Mononuclear cell (primary cell): ENCODE measurements at regions not wholly inside any gene's neighbourhood (a gene's known extent, or its start where the extent isn't known, plus 50 kb on each side); places are given as distances from the start of the nearest gene placed in this dataset.

Experiments used
- H3K27me3 ChIP-seq: 2 replicates; pipeline ENCODE4 v1.6.0; 2011; ENCODE audit warnings: low read length, control low read depth; ENCODE audit not compliant: insufficient read depth
- H3K4me1 ChIP-seq: 2 replicates; pipeline ENCODE4 v1.5.1; 2011; ENCODE audit warnings: mild to moderate bottlenecking, low read length, control low read depth; ENCODE audit not compliant: insufficient read depth
- H3K4me3 ChIP-seq: 2 replicates; pipeline ENCODE4 v1.5.1; 2011; ENCODE audit warnings: mild to moderate bottlenecking, low read length, moderate library complexity
- H3K9me3 ChIP-seq: 2 replicates; pipeline ENCODE4 v1.5.1; 2011; ENCODE audit warnings: low read depth, mild to moderate bottlenecking, control low read depth, low read length

DNA sequence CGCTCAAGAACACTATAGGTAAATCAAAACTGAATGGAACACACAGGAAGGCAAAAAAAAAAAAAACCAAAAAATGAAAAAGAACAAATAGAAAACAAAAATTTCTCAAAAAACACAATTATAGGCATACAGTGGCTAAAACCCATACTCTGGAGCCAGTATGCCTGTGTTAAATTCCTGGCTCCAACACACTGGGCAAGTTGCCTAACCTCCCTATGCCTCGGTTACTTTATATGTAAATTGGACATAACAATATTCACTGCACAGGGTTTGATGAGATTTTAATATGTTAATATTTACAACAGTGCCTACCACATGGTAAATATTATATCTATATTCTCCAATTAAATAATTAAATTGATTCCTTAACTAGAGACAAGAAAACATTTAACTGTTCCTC is 217.1 kb downstream of the HTR7 start:
- no peaks in the 10 kb centered on the region for H3K9me3 ChIP-seq
- no peaks in the 10 kb centered on the region for H3K27me3 ChIP-seq
- H3K4me3 ChIP-seq = no peak overlapping the region
- H3K4me1 ChIP-seq = no peaks in the 10 kb centered on the region

DNA sequence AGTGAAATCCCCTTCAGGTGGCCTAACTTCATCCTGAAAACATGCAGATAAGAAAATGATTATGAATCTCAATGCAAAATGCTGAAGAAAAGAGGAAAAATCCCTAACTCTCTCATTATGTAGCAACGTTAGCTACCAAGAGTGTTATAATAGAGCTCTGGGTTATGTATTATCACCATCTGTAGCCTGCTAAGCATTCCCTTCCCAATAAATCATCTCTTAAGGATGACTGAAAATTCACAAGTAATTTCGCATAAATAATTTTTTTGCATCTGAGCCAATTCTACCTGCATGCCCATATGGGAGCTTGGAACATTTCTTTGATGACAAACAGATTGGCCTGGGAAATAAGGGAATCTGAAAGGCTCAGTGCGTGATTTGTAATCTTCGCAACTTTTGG is 216.1 kb downstream of the HTR7 start:
- no peaks in the 10 kb centered on the region for H3K9me3 ChIP-seq
- H3K4me3 ChIP-seq = no peak overlapping the region
- no peaks in the 10 kb centered on the region for H3K27me3 ChIP-seq
- H3K4me1 ChIP-seq = no peaks in the 10 kb centered on the region

DNA sequence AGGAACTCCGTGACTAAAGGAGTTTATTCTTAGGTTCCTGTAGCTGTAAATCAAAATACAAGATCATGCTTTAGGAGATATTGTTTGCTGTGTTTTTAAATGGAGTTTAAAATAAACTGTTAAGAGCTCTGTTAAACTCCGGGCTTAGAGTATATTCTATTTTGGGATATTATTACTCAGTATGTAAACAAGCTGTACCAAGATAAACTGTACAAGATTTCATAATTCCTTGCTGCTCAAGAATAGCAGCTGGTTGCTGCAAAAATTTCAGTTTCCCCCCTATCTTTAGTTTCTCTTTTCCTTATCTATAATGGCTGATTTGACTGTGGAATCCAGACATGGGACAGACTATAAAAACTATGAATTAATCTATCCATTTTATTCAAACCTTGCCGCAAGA is 215.7 kb downstream of the HTR7 start:
- no peaks in the 10 kb centered on the region for H3K27me3 ChIP-seq
- H3K9me3 ChIP-seq = no peaks in the 10 kb centered on the region
- no peak overlapping the region for H3K4me3 ChIP-seq
- H3K4me1 ChIP-seq = no peaks in the 10 kb centered on the region

DNA sequence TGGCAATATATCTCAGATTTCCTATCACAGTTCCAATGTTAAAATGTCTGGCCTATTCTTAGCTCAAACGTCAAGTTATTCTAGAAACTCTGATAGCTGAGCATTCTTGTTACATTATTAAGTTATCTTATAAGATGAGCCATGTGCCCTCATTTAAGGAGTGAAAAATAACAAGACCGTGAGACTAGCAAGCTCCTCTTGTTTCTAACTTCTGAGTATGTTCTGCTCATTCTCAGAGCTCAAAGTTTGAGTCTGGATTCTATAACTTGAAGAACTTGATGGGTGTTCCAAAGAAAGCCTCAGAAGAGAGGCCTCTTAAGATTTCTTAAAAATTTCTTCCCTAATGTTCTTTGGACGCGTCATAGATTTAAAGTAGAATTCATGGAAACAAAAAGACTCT is 215.2 kb downstream of the HTR7 start:
- Histone ChIP-seq H3K9me3 (no peaks in the 10 kb centered on the region), H3K4me1 (no peaks in the 10 kb centered on the region), H3K27me3 (no peaks in the 10 kb centered on the region), H3K4me3 (no peak overlapping the region)

DNA sequence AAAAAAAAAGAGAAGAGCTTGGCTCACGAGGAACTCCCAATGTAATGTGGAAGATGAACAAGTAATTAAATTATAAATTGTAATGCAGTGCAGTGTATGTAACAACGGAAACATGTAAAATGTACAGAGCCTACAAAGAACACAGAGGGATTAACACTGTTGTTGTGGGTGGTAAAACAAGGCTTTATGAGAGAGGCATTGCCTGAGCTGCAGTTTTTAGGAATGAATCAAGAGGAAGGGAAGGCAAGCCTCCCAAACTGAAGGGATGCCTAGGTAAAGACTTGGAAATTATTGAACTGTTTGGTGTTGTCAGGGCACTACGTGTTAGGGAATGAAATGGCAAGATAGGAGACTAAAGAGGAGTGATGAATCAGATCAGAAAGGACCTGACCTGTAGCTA is 213.7 kb downstream of the HTR7 start:
- H3K9me3 ChIP-seq = no peaks in the 10 kb centered on the region
- H3K4me1 ChIP-seq = no peaks in the 10 kb centered on the region
- H3K4me3 ChIP-seq = no peak overlapping the region
- H3K27me3 ChIP-seq = no peaks in the 10 kb centered on the region

DNA sequence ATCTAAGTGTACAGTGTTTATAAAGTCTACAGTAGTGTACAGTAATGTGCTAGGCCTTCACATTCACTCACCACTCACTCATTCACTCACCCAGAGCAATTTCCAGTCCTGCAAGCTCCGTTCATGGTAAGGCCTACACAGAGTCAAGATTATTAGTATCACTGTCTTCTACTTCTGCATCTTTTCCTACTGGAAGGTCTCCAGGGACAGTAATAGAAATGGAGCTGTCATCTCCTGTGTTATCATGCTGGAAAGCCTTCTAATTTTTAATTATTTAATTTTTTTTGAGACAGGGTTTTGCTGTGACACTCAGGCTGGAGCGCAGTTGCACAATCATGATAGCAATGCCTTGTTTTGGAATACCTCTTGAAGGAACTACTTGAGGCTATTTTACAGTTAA is 207.0 kb downstream of the HTR7 start:
- no peaks in the 10 kb centered on the region for H3K27me3 ChIP-seq
- no peaks in the 10 kb centered on the region for H3K4me1 ChIP-seq
- no peak overlapping the region for H3K4me3 ChIP-seq
- H3K9me3 ChIP-seq = no peaks in the 10 kb centered on the region

DNA sequence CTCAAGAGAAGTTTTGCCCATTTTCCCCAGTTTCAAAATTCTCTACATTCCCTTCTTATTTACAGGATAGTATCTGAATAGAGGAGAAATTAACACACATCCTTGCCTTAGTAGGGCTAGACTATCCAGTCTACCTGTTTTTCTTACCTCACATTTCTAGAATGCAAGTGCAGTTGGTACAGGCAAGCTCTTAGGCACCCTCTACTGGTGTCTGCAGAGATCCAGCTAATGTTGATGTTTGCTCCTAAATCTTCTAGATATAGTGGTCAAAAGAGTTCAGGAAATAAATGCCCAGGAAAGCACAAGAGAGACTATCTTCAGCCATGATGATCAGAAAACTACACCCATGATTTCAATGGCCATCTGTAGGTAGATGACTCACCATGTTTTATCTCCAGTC is 205.3 kb downstream of the HTR7 start:
- Histone ChIP-seq H3K4me1 (no peaks in the 10 kb centered on the region), H3K9me3 (no peaks in the 10 kb centered on the region), H3K4me3 (no peak overlapping the region), H3K27me3 (no peaks in the 10 kb centered on the region)

DNA sequence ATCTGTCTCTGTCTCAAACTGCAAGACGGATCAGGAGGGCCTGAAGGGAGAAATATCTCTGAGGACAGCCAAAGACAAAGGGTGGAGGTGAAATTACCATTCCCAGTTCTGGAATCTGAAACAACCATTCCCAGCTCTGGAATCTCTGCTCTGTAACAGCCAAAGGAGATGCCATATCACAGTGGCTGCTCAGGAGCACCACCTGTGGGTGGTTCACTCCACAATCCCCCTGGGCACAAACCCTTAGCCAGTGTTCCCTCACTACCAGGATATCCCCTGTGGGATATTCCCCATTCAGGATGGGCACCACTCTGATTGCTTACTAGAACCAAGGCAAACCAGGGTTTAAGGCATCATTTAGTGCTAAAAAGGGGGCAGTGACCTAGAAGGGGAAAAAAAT is 199.0 kb downstream of the HTR7 start:
- no peaks in the 10 kb centered on the region for H3K4me1 ChIP-seq
- no peaks in the 10 kb centered on the region for H3K27me3 ChIP-seq
- no peaks in the 10 kb centered on the region for H3K9me3 ChIP-seq
- no peak overlapping the region for H3K4me3 ChIP-seq

DNA sequence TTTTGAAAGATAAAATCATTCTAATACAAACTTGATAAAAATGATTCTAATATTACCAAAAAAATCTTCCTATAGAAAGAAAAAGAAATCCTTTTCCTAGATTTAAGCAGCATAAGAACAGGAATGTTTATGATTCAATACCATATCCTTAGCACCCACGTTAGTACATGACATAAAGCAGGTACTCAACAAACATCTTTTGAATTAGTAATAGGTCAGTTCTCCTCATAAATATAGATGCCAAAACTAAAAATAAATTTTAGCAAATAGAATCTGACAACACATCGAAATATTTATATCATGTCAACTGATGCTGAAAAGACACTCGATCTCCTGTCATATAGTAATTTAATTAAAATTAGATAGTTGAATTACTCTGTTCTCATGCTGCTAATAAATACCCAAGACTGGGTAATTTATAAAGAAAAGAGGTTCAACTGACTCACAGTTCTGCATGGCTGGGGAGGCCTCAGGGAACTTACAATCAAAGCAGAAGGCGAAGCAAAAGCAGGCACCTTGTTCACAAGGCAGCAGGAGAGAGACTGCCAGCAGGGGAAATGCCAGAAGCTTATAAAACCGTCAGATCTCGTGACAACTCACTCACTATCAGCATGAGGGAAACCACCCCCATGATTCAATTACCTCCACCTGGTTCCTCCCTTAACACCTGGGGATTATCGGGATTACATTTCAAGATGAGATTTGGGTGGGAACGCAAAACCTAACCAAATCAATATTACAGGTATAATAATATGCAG is 191.8 kb downstream of the HTR7 start:
- no peaks in the 10 kb centered on the region for H3K4me1 ChIP-seq
- H3K9me3 ChIP-seq = no peaks in the 10 kb centered on the region
- no peak overlapping the region for H3K4me3 ChIP-seq
- H3K27me3 ChIP-seq = no peaks in the 10 kb centered on the region

DNA sequence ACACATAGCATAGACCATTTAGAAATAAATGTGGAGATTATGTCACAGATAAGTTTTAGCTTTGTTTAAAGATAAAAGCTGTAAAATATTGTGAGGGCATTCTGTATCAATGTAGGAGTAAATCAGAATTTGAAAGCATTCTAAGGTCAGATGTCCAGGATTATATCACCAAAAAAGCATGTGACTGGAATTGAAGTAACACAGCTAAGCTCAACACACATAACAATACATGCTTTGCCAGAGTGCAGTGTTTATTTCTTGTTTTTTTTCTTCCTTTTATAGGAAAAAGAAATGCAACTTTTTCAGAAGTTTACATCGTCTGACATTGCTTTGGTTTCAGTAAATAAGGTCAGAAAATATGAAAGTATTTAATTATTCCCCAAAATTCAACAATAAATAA is 183.4 kb downstream of the HTR7 start:
- no peaks in the 10 kb centered on the region for H3K9me3 ChIP-seq
- no peaks in the 10 kb centered on the region for H3K27me3 ChIP-seq
- H3K4me3 ChIP-seq = no peak overlapping the region
- H3K4me1 ChIP-seq = no peaks in the 10 kb centered on the region

DNA sequence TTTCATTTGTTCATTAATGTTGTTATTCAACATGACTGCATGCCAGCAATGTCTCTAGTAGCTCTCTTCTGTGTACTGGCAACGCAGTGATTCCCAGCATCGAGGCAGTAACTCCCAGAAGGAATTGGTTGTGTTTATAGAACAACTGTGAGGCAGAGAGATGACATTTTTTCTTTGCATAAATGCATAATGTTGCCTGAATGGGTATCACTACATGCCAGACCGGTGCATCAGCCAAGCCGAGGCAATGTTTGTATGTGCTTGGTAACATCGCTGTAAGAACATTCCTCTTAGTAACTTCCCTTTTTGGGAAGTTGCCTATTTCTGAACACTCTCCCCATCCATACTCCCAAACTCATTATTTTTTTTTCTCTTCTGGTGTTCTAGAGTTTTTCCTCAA is 182.9 kb downstream of the HTR7 start:
- H3K4me3 ChIP-seq = no peak overlapping the region
- H3K4me1 ChIP-seq = no peaks in the 10 kb centered on the region
- no peaks in the 10 kb centered on the region for H3K9me3 ChIP-seq
- no peaks in the 10 kb centered on the region for H3K27me3 ChIP-seq

DNA sequence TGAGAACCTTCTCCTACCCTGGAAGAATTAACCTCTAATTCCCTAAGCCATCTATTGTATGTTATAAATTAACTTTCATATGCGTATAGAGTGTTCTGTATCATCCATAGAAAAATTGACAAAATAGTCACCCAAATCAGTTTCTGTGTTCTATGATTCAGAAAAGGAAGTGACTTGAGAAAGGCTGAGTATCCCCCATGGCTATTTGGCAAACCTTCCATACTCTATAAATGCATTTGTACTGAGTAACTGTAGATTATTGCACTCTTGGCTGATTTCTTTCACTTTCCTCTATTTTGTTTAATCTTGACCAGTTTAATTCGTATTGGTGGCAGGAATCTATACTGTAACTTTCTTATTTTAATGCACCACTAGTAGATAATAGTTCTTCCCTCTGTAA is 182.2 kb downstream of the HTR7 start:
- H3K9me3 ChIP-seq = no peaks in the 10 kb centered on the region
- no peaks in the 10 kb centered on the region for H3K4me1 ChIP-seq
- H3K27me3 ChIP-seq = no peaks in the 10 kb centered on the region
- no peak overlapping the region for H3K4me3 ChIP-seq
